Activated T-helper 1 cell treated with anti-CD3 and anti-CD28 coated beads, Interleukin-12 subunit alpha, Interleukin-12 subunit beta, Interleukin-2, Interleukin-4 antibody, amounts not matched to agents 30 ng/mL and 10 ng/mL and 1 ng/mL, durations not matched to agents 14 hours and 24 hours and 36 hours (primary cell): ENCODE measurements at regions not wholly inside any gene's neighbourhood (a gene's known extent, or its start where the extent isn't known, plus 50 kb on each side); places are given as distances from the start of the nearest gene placed in this dataset.
"Not testable (repeated sequence)": the region's sequence is repeated elsewhere in the genome, so short reads cannot be mapped to it uniquely, and the experiment has no call there.

Experiments
- DNase-seq: peaks from one replicate; pipeline ENCODE4 v3.0.0; 2021; ENCODE audit warnings: low spot score
- H3K27ac Mint-ChIP-seq: one replicate; pipeline ENCODE4 v1.8.0; 2021; ENCODE audit warnings: mild to moderate bottlenecking, mixed read lengths
- H3K27me3 Mint-ChIP-seq: one replicate; pipeline ENCODE4 v1.8.0; 2022; ENCODE audit warnings: mild to moderate bottlenecking, moderate library complexity, mixed read lengths; ENCODE audit not compliant: insufficient read depth
- H3K36me3 Mint-ChIP-seq: one replicate; pipeline ENCODE4 v1.8.0; 2021; ENCODE audit warnings: low read depth, mixed read lengths
- H3K4me1 Mint-ChIP-seq: one replicate; pipeline ENCODE4 v1.8.0; 2021; ENCODE audit warnings: low read depth, mixed read lengths
- H3K4me3 Mint-ChIP-seq: one replicate; pipeline ENCODE4 v1.8.0; 2021; ENCODE audit warnings: mild to moderate bottlenecking, moderate library complexity, mixed read lengths
- H3K9me3 Mint-ChIP-seq: one replicate; pipeline ENCODE4 v1.8.0; 2021; ENCODE audit warnings: mixed read lengths
- intact Hi-C: fragments of 100-400 bp; cut with micrococcal nuclease; formaldehyde crosslinking; loops from one replicate; pipeline ENCODE4 v1.15.1; 2024

DNA sequence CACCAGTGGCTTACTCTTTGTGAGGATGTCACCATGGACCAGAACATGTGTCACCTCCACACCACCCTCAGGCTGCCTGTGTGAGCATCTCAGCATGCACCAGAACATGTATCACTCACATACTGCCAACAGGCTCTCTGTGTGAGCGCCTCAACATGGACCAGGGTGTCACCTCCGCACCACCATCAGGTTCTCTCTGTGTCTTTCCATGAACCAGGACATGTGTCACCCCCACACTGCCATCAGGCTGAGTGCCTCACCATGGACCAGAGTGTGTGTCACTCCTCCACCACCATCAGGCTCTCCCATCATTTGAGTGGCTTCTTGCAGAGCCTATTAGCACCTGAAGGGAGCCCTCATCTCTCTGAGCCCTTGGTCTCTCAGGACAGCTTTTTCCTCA is 125.2 kb downstream of the ZNF648 start:
- no peaks in the 10 kb centered on the region for H3K4me1 Mint-ChIP-seq
- no peaks in the 10 kb centered on the region for H3K36me3 Mint-ChIP-seq
- intact Hi-C loops, result loop anchor here (1.0 to 10.0 kb wide), 2 partner anchors 93 to 119 kb away; no protein-coding TSS in a partner anchor
- no peak for DNase-seq
- H3K27ac Mint-ChIP-seq, result no peak overlapping the region
- H3K4me3 Mint-ChIP-seq, result no peak overlapping the region
- no peaks in the 10 kb centered on the region for H3K9me3 Mint-ChIP-seq
- H3K27me3 Mint-ChIP-seq, result peaks cover 2% of the 10 kb centered on the region

DNA sequence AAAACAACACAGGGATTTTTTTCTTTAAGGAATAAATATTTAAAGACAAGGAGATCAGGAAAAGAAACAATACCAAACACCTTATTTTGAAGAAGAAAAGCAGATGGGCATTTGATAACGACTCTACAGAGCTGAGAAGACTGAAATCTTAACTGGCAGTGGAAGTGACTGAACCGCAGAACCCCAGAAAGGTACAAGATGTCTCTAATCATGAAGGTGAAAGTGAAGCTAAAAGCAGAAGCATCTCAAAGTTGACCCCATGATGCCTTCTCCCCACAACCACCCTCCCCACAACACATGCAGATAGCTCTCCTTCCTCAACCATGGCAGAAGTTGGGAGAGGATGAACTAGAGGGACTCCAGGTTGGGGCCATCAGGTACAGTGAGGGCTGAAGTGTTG is 129.6 kb downstream of the ZNF648 start:
- no peak for DNase-seq
- H3K36me3 Mint-ChIP-seq, result no peaks in the 10 kb centered on the region
- intact Hi-C loops, result loop anchor here (10.0 kb wide), 1 partner anchor 123 kb away; no protein-coding TSS in a partner anchor
- H3K27me3 Mint-ChIP-seq, result no peaks in the 10 kb centered on the region
- H3K9me3 Mint-ChIP-seq, result no peaks in the 10 kb centered on the region
- no peaks in the 10 kb centered on the region for H3K4me1 Mint-ChIP-seq
- H3K4me3 Mint-ChIP-seq, result no peak overlapping the region
- no peak overlapping the region for H3K27ac Mint-ChIP-seq

DNA sequence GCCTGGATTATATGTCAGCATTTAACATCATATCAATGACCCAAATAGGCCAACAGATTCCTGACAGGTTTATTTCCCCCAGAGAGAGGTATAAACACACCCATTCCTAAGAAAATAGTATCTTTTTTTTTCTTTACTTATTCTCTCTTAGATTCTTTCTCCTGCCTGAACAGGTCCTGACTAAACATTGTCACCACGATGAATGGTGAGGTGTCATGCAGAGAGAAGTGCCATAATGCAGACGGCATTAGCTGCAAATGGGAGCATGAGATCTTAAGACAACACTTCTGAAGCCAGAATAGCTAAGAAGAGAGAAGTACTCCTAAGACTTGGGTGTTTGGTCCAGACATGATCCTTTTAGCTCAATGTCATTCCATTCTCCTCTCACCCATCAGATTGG is 131.3 kb downstream of the ZNF648 start:
- H3K27ac Mint-ChIP-seq, result no peak overlapping the region
- no peaks in the 10 kb centered on the region for H3K27me3 Mint-ChIP-seq
- H3K4me1 Mint-ChIP-seq, result no peaks in the 10 kb centered on the region
- DNase-seq, result no peak
- intact Hi-C loops, result loop anchor here (10.0 kb wide), 1 partner anchor 125 kb away; no protein-coding TSS in a partner anchor
- no peaks in the 10 kb centered on the region for H3K9me3 Mint-ChIP-seq
- no peaks in the 10 kb centered on the region for H3K36me3 Mint-ChIP-seq
- no peak overlapping the region for H3K4me3 Mint-ChIP-seq

DNA sequence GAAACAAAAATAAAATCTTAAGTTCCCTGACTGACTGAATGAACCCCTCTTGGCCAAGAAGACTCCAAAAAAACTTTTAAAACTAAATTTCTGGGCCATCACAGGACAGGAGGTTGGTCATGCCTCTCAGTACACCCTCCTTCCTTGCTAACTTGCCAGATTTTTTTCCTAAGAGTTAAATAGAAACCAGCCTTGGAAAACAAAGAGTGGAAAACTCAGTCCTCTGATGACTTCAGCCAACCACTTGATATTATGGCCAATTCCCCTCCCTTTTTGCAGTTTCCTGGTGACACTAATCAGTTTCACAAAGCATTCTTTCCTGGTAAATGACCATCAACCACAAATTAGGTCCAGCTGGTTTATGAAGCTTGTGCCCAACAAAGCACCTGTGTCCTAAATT is 134.8 kb downstream of the ZNF648 start:
- intact Hi-C loops, result no loop called here
- H3K27ac Mint-ChIP-seq, result no peak overlapping the region
- no peak for DNase-seq
- H3K9me3 Mint-ChIP-seq, result peaks cover 6% of the 10 kb centered on the region
- no peaks in the 10 kb centered on the region for H3K36me3 Mint-ChIP-seq
- H3K4me3 Mint-ChIP-seq, result no peak overlapping the region
- H3K4me1 Mint-ChIP-seq, result no peaks in the 10 kb centered on the region
- no peaks in the 10 kb centered on the region for H3K27me3 Mint-ChIP-seq

DNA sequence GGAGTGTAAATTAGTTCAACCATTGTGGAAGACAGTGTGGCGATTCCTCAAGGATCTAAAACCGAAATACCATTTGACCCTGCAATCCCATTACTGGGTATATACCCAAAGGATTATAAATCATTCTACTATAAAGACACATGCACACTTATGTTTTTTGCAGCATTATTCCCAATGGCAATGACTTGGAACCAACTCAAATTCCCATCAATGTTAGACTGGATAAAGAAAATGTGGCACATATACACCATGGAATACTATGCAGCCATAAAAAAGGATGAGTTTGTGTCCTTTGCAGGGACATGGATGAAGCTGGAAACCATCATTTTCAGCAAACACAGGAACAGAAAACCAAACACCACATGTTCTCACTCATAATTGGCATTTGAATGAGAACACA is 137.5 kb downstream of the ZNF648 start:
- H3K36me3 Mint-ChIP-seq, H3K27me3 Mint-ChIP-seq, intact Hi-C loops, H3K4me3 Mint-ChIP-seq, H3K9me3 Mint-ChIP-seq, H3K4me1 Mint-ChIP-seq, DNase-seq, H3K27ac Mint-ChIP-seq: not testable (repeated sequence)

DNA sequence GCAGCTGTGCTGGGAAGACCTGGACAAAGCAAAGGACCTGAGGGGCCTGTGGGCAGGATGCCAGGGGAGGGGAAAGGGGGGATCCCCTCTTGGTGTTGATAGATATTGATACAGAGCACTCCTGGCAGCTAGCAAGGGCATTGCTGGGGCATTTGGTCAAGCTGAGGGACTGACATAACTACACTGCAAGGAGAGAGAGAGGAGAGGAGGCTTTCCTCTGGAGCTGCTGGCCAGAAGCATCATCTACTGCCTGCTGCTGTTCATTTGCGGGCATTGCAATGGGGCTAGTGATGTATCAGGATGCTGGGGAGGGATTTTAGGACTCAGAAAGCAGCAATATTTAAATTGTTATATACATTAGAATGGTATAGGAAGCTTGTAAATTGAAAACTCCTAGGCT is 142.0 kb downstream of the ZNF648 start:
- Mint-ChIP-seq H3K4me3 (no peak overlapping the region), H3K27ac (no peak overlapping the region), H3K27me3 (no peaks in the 10 kb centered on the region), H3K36me3 (no peaks in the 10 kb centered on the region), H3K9me3 (peaks cover 1% of the 10 kb centered on the region), H3K4me1 (no peaks in the 10 kb centered on the region)
- DNase-seq, result no peak
- intact Hi-C loops, result no loop called here

- H3K27me3 Mint-ChIP-seq, result no peaks in the 10 kb centered on the region
- H3K4me1 Mint-ChIP-seq, result no peaks in the 10 kb centered on the region
- H3K9me3 Mint-ChIP-seq, result no peaks in the 10 kb centered on the region
- H3K27ac Mint-ChIP-seq, result no peak overlapping the region
- no peaks in the 10 kb centered on the region for H3K36me3 Mint-ChIP-seq
- intact Hi-C loops, result no loop called here
- DNase-seq, result no peak
- H3K4me3 Mint-ChIP-seq, result no peak overlapping the region
Measured at GRCh38 chr1:181918880-181919525, 142.5 kb downstream of the ZNF648 start.

DNA sequence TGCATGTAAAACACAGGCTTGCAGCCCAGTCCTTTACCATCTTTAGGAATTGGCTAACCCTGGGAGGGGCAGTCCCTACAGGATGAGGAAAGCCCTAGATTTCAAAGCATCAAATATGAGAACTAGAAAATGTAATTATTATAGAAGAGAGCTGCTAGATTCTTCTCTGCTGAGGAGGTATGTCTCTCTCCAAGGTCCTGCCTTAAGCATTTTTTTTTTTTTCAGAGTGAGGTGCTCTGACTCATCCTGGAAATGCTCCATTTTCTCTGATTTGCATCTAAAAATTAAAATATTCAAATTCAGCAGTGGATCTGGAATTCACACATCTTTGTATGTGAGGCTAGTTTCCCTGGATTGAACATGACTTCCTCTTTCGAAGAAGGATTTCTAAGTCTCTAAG is 149.8 kb downstream of the ZNF648 start:
- no peaks in the 10 kb centered on the region for H3K36me3 Mint-ChIP-seq
- H3K27ac Mint-ChIP-seq, result no peak overlapping the region
- H3K9me3 Mint-ChIP-seq, result no peaks in the 10 kb centered on the region
- H3K27me3 Mint-ChIP-seq, result peaks cover 2% of the 10 kb centered on the region
- intact Hi-C loops, result no loop called here
- no peak for DNase-seq
- no peak overlapping the region for H3K4me3 Mint-ChIP-seq
- no peaks in the 10 kb centered on the region for H3K4me1 Mint-ChIP-seq

- H3K4me3 Mint-ChIP-seq, result no peak overlapping the region
- no peak overlapping the region for H3K27ac Mint-ChIP-seq
- intact Hi-C loops, result no loop called here
- H3K4me1 Mint-ChIP-seq, result no peaks in the 10 kb centered on the region
- H3K27me3 Mint-ChIP-seq, result peaks cover 2% of the 10 kb centered on the region
- no peak for DNase-seq
- H3K9me3 Mint-ChIP-seq, result no peaks in the 10 kb centered on the region
- no peaks in the 10 kb centered on the region for H3K36me3 Mint-ChIP-seq
Measured at GRCh38 chr1:181910905-181911304, 150.6 kb downstream of the ZNF648 start.

DNA sequence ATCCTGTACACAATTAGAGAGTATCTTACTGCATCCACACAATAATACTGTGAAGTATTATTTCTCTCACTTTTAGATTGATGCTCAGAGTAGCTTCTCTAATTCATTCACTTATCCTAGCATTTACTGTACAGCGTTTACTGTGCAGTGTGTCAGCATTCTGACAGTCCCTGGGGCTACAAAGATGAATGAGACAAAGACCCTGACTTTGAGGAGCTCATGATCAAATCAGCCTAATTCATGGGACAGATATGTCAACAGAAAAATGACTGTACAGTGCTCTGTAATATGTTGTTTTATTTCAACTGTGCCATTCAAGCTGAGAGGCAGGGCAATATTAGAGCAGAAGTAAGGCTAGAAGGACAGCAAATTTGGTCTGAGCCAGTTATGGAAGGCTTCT is 152.5 kb downstream of the ZNF648 start:
- intact Hi-C loops, result no loop called here
- Mint-ChIP-seq H3K9me3 (no peaks in the 10 kb centered on the region), H3K36me3 (no peaks in the 10 kb centered on the region), H3K27me3 (peaks cover 5% of the 10 kb centered on the region), H3K27ac (no peak overlapping the region), H3K4me1 (no peaks in the 10 kb centered on the region), H3K4me3 (no peak overlapping the region)
- DNase-seq, result no peak

GRCh38 chr1:181906631-181907030 is 154.9 kb downstream of the ZNF648 start:
- Mint-ChIP-seq H3K27me3 (peaks cover 5% of the 10 kb centered on the region), H3K4me1 (no peaks in the 10 kb centered on the region), H3K4me3 (no peak overlapping the region), H3K27ac (no peak overlapping the region), H3K9me3 (no peaks in the 10 kb centered on the region), H3K36me3 (no peaks in the 10 kb centered on the region)
- intact Hi-C loops, result no loop called here
- no peak for DNase-seq

- no peak for DNase-seq
- no peak overlapping the region for H3K27ac Mint-ChIP-seq
- H3K27me3 Mint-ChIP-seq, result peaks cover 5% of the 10 kb centered on the region
- no peaks in the 10 kb centered on the region for H3K4me1 Mint-ChIP-seq
- H3K4me3 Mint-ChIP-seq, result no peak overlapping the region
- H3K36me3 Mint-ChIP-seq, result no peaks in the 10 kb centered on the region
- intact Hi-C loops, result no loop called here
- no peaks in the 10 kb centered on the region for H3K9me3 Mint-ChIP-seq
Measured at GRCh38 chr1:181905944-181906597, 155.4 kb downstream of the ZNF648 start.

DNA sequence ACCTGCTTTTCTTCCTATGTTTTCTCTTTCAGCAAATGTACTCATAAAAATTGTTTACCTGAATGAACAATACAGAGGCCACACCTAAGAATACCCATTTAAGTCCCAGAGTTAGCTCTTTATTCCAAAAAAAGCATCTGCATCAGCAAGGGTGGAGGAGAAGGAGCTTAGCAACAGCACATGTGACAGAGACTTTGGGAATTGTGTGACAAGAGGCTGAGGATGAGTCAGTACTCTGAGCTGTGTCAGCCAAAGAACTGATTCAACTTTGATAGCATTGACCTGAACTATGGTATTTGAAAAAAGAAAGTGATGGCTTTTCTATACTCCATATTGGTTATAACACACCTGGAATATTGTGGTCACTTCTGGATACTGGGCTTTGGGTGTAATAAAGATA is 162.7 kb downstream of the ZNF648 start:
- no peak for DNase-seq
- Mint-ChIP-seq H3K4me3 (no peak overlapping the region), H3K27me3 (no peaks in the 10 kb centered on the region), H3K27ac (no peak overlapping the region), H3K9me3 (no peaks in the 10 kb centered on the region), H3K4me1 (no peaks in the 10 kb centered on the region), H3K36me3 (no peaks in the 10 kb centered on the region)
- intact Hi-C loops, result no loop called here

DNA sequence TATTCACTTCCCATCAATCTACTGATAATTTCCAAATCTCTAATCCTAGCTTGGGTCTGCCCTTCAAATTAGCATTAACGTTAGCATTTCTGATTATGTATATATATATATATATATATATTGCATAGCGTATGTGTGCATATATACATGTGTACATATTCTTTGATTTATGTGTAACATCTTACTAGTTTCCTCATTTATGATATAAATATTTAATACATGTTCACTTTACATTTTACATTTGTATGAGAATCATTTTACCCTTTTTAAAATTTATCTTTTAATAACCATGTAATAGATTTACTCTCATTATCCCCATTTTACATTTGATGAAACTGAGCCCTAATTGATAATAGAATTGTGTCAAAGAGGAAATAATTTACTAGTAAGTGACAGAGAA is 164.7 kb downstream of the ZNF648 start:
- Mint-ChIP-seq H3K36me3 (no peaks in the 10 kb centered on the region), H3K27ac (no peak overlapping the region), H3K27me3 (no peaks in the 10 kb centered on the region), H3K4me3 (no peak overlapping the region), H3K9me3 (no peaks in the 10 kb centered on the region), H3K4me1 (no peaks in the 10 kb centered on the region)
- no peak for DNase-seq
- intact Hi-C loops, result no loop called here
